ENCODE measurements at regions not wholly inside any gene's neighbourhood (a gene's known extent, or its start where the extent isn't known, plus 50 kb on each side); places are given as distances from the start of the nearest gene placed in this dataset.

DNA sequence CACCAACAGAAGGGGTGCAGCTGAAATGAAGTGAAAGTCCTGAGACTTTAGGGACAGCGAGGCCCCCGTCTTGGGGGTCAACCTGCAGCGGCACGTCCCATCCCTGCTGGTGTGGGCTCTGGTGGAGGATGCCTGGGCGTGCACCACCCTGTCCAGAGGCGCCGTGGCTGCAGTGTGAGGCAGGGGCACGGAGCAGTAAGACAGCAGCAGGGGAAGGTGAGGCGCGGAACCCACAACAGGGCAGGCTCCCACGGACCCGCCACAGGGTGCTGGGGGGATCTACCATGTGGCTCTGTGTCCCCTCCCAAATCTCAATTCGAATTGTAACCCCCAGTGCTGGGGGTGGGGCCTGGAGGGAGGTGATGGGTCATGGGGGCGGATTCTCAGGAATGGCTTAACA is 158.6 kb downstream of the SHANK2 start:
- TF ChIP-seq, protein P1, sequence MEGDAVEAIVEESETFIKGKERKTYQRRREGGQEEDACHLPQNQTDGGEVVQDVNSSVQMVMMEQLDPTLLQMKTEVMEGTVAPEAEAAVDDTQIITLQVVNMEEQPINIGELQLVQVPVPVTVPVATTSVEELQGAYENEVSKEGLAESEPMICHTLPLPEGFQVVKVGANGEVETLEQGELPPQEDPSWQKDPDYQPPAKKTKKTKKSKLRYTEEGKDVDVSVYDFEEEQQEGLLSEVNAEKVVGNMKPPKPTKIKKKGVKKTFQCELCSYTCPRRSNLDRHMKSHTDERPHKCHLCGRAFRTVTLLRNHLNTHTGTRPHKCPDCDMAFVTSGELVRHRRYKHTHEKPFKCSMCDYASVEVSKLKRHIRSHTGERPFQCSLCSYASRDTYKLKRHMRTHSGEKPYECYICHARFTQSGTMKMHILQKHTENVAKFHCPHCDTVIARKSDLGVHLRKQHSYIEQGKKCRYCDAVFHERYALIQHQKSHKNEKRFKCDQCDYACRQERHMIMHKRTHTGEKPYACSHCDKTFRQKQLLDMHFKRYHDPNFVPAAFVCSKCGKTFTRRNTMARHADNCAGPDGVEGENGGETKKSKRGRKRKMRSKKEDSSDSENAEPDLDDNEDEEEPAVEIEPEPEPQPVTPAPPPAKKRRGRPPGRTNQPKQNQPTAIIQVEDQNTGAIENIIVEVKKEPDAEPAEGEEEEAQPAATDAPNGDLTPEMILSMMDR (IDR thresholded peaks at IDR 0.05), result no peak
- no peak for TF ChIP-seq POLR2A (IDR thresholded peaks at IDR 0.05)

Data from gastroesophageal sphincter (tissue), 3 donors.